NAMALWA (cell line): ENCODE measurements at regions not wholly inside any gene's neighbourhood (a gene's known extent, or its start where the extent isn't known, plus 50 kb on each side); places are given as distances from the start of the nearest gene placed in this dataset.
"Not testable (repeated sequence)": the region's sequence is repeated elsewhere in the genome, so short reads cannot be mapped to it uniquely, and the experiment has no call there.

Experiments used
- DNase-seq: peaks from one replicate; pipeline ENCODE4 v3.0.0-alpha.2; 2015; ENCODE audit warnings: low spot score

DNA sequence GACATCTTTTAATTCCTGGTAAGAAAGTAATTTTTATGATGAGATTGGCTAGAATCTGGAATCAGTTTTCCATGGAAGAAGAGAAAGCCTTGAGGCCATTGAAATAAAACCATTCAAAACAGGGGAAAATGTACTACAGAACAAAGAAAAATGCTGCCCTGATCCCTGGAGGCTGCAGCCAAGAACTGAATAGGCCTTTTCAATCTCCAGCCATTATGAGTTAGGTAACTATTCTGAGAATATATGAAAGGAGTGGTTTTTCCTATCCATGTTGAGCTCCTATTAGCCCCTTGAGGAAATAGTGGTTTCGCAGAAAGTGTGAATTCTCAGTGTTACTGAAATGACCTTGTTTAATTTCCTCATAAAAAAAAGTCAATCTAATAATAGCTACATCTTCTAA, 408.5 kb upstream of the GRAMD2B start:
- no peak for DNase-seq

DNA sequence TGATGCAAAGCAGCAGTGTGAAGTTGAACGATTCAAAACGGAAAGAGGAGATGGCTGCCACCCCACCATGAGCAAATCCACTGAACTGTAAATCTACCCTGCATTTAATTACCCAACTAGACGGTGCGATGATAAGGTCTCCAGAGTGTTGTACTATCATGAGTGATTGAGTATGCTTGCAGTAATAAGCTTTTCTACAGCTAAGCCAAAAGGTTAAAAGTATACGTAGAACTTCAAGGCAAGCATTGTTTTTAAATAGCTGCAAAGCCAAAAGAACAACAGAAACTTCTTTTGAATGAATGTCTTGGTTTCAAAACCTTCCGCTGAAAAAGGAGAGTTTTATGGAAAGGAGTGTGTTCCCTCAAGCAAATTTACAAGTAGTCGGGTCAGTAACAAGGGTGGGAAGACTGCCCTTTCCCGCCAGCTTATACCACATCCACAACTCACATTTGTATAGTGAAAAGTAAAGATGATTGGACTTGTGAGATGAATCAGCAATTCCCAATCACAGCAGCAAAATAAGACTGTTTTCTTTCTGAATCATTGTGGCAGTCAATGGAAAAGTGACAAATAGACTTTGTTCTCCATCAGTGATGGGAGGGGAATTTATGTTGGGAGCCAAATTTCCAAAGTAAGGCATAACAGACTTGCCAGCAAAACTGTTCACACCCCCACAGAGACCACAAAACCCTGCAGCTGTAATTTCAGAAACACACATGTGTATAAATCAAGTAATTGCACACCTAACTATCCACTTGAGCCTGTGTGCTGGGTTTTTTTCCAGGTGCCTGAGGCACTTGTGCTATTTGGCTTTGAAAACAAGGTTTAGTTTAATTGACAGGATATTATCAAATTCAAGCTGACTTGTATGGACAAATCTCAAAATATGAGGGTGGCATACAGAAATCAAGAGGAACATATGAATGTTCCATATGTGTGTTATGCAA, 407.7 kb upstream of the GRAMD2B start:
- no peak for DNase-seq

DNA sequence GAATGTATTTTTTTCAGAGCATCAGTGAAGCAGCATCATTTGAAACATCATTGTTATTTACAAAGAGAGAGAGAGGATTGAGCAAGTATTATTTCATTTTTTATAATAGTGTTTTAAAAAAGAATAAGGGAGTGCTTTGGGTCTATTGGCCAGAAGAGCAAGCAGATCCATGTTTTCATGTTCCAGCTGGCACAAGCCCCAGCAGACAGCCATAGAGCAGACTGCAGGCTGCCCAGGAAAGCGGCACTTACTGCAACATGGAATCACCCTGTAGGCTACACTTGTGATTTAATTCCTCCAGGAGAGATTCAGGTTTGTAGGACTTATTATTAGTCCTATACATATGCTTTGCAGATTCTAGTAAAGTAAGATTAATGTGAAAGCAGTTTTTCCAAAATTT, 407.0 kb upstream of the GRAMD2B start:
- DNase-seq, result no peak

DNA sequence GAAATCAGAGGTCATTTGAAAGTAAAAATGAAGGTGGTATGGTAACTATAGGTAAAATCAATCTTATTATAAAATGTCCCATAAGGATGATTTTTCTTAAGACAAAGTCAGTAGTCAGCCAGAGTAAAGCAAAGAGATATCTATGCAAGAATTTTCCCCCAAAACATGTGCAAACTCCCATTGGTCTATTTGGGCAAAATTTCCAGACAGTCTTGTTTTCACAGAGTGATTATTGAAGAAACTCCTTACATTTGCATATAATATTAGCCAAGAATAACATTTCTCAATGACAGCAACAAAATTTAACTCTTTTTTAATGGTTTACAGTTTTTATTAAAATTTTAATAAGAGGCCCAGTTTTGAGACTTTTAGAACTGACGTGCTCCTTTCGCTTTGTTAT, 406.1 kb upstream of the GRAMD2B start:
- no peak for DNase-seq

DNA sequence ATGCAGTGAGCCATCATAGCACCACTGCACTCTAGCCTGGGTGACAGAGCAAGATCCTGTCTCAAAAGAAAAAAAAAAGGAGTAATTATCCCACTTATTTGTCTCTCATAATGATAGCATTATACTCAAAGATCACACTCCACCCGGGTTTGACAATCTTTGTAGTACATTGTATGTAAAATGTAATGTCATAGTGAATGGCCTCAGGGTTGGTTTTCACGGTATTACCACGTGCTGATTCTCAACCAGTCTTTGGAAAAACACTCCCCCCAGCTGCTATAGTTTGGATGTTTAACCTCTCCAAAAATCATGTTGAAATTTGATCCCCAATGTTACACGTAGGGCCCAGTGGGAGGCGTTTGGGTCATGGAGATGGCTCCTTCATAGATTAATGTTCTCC, 402.4 kb upstream of the GRAMD2B start:
- DNase-seq, result no peak

DNA sequence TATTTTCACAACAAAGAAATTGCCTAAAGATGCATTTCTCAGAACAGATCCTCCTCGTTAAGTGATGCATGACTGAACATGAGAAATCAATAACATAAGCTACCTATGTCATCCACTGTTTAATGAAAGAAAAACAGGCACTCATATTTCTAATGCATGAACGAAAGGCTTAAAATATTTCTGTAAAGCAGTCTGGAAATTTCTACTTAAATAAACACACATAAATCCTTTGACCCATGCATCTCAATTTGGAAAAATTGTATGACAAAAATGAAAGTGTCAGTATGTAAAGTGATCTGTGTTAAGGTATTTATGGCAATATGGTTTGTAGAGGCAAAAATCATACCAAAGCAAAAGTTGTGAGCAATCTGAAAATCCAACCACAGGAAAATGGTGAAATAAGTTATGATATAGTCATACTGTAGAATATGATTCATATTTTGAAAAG, 399.2 kb upstream of the GRAMD2B start:
- no peak for DNase-seq

DNA sequence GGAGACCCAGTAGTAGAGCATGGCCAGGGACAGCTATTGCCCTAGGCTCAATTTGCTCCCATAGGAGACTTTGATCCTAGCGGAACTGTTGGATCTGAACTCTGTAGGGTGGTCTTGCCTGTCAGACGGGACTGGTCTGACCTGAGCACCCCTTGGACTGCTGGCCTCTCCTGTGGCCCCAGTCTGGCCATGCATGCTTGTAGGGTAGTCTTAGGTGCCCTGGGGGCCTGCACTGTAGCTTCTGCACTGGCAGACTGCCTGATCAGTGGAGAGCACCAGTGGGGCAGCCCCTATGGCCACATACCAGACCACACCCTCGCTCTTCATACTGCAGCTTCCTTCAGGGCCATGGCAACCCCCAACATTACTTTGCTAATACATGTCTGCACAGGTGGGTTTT, 396.1 kb upstream of the GRAMD2B start:
- DNase-seq, result no peak

DNA sequence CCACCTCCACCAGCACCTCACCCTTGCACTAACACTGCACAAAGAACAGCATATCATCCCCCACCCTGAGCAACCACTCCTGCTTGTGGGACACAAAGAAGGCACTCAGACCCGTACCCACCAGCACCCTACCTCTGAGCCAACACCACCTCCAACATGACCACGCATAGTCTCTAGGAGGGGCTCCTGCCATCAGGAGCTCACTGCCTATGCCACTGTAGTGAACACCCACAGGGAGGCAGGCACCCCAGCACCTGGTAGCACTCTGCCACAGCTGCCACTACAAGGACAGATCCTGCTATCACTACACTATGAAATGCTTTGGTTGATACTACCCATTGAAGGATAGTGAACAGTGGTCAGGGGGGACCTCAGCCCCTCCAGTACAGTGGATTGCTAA, 395.6 kb upstream of the GRAMD2B start:
- no peak for DNase-seq

DNA sequence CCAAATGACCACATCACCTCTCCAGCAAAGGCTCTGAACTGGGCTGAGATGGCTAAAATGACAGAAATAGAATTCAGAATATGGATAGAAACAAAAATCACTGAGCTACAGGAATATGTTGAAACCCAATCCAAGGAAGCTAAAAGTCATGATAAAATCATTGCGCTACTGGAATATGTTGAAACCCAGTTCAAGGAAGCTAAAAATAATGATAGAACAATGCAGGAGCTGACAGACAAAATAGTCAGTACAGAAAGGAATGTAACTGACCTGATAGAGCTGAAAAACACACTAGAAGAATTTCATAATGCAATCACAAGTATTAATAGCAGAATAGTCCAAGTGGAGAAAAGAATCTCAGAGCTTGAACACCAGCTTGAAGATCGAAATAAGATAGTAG, 394.9 kb upstream of the GRAMD2B start:
- DNase-seq, result no peak

DNA sequence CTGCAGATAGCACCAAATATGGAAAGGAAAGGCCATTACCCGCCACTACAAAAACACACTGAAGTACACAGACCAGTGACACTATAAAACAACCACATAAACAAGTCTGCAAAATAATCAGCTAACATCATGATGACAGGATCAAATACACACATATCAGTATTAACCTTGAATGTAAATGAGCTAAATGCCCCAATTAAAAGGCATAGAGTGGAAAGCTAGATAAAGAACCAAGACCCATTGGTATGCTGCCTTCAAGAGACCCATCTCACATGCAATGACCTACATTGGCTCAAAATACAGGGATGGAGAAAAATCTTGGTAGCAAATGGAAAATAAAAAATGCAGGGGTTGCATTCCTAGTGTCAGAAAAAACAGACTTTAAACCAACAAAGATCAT, 393.9 kb upstream of the GRAMD2B start:
- DNase-seq, result not testable (repeated sequence)

DNA sequence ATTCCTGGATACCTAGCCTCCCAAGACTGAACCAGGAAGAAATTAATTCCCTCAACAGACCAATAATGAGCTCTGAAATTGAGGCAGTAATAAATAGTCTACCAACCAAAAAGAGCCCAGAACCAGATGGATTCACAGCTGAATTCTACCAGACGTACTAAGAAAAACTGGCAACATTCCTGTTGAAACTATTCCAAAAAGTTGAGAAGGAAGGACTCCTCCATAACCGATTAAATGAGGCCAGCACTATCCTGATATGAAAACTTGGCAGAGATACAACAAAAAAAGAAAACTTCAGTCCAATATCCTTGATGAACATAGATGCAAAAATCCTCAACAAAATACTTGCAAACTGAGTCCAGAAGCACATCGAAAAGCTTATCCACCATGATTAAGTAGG, 392.5 kb upstream of the GRAMD2B start:
- DNase-seq, result no peak

DNA sequence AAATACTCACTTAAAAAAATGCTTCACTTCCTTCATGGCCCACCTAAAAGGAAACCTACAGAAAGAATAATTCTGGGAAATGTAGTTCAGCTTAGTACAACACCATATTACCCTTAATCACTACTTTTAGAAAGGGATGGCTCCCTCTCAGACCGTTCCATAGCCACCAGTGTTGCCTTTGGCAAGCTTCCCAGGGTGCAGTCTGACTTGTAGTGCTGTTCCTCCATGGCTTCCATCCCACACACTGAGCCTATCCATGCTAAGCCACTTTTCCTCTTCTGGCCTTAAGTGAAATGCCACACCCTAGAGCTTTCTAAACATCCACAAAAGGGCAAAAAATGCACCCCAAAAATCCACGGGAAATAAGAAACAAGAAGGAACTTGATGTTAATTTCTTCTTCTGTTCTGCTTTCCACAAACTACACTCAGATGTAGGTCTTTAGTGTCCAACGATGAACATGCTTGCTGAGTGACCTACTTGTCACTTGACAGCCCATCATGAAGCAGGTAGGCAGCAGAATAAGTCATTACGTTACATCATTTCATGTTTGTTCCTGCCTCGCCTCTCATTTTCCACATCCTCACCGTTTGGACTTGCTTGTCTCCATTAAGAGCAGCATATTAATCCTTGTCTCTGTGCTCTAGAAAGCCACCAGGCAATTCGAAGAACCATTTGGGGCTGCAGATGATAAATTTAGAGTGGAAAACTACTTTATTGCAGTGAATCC, 391.1 kb upstream of the GRAMD2B start:
- no peak for DNase-seq

DNA sequence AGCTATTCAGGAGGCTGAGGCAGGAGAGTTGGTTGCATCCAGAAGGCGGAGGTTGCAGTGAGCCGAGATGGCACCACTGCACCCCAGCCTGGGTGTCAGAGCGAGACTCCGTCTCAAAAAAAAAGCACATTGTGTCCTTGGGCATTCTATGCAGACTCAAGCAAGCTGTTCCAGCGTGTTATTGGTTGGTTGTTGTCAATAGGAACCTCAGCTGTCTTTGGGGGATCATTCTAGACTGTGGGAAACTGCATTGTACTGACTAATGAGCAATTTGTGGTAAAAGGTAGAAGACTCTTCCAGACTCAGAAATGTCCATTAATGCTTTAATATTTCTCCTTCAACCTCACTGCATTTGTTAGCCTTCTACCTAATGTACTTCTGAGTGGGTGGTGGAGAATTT, 379.5 kb upstream of the GRAMD2B start:
- DNase-seq, result no peak

DNA sequence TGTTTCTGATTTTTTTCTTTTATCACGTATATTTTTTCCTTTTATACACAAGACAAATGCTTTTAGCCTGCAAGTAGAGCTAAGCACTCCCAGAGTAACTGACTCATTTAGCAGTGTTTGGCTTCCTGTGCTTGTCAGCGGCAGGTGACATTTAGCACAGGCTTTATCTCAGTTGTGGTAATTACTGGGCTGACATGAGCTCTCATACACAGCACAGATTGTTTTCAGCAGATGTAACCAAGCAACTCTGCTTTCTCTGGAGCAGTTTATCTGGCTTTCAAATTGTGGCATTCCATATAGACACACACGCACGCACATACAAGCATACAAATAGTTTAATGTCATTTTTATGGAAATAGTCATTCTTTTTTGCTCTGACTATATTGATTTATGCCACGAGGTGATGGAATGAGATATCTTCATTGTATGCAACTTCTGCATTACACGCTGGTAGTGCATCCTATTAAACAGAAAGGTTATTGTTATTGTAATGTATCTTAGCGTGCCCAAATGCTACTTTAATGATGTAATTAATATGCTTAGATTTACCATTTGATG, 379.0 kb upstream of the GRAMD2B start:
- DNase-seq, result no peak

DNA sequence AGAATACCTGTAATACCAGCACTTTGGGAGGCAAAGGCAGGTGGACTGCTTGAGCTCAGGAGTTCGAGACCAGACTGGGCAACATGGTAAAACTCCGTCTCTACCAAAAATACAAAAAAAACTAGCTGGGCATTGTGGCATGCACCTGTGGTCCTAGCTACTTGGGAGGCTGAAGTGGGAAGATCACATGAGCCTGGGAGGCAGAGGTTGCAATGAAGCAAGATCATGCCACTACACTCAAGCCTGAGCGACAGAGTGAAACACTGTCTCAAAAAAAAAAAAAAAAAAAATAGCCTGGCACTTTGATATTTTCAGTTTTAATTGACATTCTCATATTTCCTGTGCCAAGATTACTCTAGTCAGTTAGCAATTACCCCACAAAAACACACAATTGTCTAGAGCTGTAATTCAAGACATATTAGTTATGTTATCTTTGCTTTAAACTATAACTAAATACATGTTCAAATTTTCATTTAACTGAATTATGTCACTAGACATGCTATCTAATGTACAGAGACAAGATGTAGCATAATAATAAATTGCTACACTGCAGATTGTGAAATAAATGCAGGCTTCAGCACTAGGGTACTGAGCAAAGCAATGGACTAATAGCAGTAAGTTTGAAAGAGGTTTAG, 378.2 kb upstream of the GRAMD2B start:
- DNase-seq, result no peak

DNA sequence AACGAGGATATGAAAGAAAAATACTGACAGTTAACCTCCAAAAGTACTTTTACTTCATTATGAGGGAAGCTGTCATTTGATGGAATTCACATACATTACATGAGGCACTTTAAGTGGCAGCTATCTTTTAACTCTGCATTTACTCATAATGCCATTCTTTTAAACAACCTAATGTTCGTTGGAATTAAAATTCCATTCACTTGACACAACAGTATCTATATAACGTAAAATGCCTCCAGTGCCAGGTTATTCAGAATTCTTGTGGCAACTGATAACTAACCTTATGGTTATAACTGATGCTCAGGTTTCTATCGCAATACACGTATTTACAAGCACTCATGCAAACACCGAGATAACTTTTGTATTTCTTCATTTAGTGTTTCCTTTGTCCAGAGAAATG, 376.9 kb upstream of the GRAMD2B start:
- no peak for DNase-seq

DNA sequence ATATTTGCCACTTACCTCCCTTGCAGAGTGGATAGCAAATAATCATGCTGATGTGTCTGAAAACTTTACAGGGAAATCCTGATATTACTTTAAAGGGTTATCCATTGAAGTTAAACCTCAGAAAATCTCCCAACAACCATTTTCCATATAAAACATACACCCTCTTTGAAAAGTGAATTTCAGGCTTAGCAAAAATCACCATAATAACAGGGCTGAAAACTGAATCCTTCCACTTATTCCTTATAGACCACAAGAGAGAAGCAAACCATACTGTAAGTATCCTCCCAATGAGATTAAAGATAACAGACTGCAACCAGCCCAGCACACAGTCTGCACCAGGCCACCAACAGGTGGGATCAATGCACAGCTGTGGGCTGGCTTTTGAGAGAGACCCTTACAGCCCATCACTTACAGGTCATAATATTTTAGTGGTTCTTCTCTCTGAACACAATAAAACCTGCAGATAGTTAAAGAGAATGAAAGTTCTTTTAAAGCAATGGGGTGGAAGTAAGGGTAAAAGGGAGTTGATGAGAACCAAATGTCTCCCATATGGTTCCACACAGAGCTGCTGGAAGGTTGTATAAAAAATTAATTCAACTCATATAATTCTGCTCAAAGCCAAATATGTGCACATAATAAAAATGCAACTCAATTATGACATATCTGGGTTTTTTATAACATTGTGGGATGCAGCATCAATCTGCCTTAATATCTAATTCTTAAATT, 376.2 kb upstream of the GRAMD2B start:
- DNase-seq, result no peak

DNA sequence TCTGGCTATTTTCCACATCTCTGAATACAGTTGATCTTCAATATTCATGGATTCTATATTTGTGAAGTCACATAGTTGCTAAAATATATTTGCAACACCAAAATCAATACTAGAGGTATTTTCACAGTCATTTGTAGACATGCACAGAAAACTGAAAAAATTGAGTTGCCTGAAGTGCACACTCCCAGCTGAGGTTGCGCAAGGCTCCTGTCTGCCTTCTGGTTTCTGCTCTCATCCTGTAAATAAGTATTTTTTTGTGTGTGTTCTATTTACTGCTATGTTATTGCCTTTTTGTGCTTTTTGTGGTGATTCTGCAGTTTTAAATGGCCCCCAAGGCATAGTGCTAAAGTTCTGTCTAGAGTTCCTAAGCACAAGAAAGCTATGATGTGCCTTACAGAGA, 371.1 kb upstream of the GRAMD2B start:
- no peak for DNase-seq

DNA sequence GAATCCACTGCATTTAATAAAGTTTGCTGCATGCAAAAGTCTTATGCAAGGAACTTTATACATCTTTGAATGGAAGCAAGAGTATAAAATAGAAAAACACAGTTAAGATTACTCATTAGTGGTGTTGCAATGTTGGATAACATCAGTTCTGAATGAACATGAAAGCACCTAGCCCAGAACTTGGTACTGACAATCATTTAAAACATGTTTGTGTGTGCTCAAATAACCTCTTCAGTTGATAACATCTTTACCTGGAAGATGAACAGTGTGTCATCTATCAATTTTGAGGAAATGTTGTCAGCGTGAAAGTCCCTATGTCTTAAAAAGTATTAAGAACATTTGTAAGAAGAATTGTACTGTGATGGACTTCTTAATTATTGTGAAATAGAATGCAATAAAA, 370.4 kb upstream of the GRAMD2B start:
- no peak for DNase-seq

DNA sequence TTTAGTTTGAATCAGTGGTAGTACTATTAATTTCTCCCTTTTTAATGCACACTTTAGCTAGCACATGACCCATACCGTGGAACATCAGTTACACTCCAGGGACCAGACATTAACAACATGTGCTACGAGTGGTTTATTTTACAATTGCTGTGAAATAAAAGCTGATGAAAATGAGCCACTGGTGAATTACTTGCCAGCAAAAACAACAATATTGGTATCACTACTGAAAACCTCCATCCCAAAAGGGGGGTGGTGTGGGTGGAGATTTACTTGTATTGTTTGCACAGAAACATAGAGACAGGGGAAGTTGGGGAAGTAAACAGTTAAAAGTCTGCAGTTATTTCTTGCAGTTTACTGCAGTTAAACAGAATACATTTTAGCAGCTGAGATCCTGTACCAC, 369.6 kb upstream of the GRAMD2B start:
- no peak for DNase-seq

DNA sequence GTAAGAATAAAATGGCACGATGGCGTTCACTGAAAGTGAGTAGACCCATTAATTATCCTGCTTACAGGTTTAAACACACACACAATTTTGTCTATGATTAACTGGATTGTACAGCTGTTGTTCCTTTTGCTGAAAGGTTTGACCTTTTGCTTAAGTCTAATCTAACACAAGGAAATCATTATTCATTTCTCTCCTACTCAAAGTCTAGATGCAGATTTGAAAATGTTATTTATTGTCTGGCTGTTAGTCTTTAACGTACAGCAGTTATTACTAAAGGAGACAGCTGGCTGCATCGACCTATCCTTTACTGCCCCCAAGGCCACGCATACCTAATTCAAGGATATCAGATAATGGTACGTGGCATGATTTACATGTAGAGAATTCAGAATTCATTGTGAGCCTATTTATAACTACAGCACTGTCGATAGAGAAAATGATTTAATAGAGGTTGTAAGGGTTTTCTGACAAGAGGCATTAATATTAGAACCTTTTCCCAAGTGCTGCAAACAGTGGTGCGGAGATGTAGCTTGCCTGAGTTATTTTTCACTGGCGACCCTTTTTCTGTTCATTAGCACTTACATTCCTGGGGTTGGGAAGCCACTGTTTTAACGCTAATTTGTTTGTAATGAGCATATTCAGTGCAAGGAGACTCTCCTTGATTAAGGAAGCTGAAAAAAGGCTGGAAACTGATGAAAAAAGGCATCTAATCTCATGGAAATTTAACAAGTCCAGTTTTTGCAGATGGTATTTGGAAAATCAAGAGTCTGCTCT, 368.4 kb upstream of the GRAMD2B start:
- no peak for DNase-seq
